RPMI7951 (cell line): ENCODE measurements at regions not wholly inside any gene's neighbourhood (a gene's known extent, or its start where the extent isn't known, plus 50 kb on each side); places are given as distances from the start of the nearest gene placed in this dataset.

Source experiments
- DNase-seq: peaks from one replicate; pipeline ENCODE4 v3.0.0-alpha.2; 2012; ENCODE audit warnings: low read depth

DNA sequence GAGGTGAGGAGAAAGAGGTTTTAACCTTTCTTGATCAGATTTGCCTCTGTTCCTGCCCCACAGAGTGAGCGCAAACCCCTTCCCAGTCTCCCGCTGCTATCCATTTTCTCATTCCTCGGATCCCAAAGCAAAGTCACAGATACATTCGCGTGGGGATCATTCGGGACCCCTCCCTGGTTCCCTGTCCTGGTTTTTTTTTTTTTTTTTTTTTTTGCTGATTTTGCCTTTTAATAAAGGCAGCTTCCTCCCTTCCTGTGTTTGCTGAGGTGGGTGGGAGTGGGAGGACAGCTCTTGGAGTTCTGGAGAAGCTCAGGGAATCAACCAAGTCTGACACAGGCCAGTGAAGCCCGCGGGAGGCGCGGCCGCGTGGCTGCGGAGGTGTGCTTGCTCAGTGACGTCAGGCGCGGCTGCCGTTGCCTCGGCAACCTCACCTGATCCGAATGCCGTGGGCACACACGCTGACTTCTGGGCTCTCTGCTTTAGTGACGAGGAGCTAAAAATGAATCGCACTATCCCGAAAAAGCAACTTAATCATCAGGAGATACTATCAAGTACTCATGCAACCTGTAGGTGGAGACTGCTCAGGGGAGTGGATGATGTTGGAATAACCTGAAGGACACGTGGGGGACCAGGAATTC, 106.4 kb downstream of the TBX19 start:
- no peak for DNase-seq

DNA sequence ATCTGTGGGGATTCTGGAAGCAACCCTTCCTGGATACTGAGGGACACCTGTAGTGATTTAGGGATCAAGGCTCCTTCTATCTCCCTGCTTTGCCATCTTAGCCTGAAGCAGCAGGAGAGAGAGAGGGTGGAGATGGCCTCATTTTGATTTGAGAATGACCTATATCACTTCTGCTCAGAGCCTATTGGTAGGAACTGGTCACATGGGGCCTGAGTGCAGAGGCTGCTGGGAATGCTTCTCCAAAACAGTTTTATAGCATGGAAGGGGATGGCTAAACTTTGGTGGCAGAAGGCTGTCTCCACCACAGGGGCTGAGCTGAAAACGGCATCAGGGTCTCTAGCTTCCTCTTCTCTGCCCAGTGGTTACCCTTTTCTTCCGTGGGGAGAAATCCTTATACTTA, 105.8 kb downstream of the TBX19 start:
- DNase-seq: no peak

DNA sequence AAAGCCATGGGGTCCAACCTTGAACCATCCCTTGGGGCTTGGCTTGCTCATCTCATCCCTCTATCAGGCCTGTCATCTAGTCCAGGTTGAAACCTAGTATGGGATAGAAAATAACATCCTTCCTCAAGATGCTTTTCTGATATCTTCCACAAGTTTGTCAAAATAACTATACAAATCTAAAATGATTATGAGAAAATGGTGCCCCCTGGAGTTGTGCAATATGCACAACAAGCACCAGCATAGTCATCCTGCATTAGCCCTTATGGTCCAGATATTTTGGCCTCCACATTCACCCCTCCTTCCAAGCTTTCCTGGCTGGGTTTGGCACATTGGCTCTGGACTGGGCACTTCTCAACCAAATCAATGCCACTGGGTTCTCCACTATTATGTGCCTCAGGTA, 101.2 kb downstream of the TBX19 start:
- DNase-seq: no peak

DNA sequence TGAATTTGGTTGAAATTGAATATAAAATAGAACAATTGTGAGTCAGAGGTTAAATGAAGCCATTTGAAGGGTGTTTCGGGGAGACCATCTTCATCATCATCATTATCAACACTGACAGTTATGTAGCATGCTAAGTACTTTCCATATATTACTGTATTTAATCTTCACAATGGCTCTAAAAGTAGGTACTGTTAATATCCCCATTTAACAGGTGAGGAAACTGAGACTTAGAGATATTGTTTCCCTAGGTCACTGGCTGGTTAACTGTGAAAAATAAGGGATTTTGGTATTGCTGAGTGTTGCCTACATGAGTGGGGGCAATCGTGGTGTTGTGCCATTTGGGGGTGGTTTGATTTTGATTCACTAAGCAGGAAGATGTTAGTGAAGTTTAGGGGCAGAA, 100.3 kb downstream of the TBX19 start:
- DNase-seq: no peak

GRCh38 chr1:168379104-168379860, 98.6 kb downstream of the TBX19 start:
- peak; percentile 43 for DNase-seq

- DNase-seq: no peak
Observed at GRCh38 chr1:168375566-168376300, 95.1 kb downstream of the TBX19 start.

DNA sequence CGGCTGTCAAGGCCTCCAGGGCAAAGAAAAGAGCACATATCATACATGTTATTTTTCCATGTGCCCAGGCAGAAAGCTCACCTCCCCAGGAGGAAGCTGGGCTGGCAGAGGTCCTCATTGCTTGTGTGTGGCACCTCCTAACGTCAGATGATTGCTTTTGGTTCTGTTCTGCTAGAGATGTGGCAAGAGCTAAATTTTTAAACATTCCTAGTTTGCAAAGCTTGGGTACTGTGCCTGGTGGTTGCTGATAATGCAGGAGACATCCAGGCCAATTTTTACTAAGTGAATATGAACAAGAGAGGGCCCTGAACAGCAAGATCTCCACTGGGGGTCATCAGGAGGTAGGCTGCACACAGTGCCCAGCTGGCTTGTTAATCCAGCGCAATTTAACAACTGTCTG, 93.9 kb downstream of the TBX19 start:
- DNase-seq: no peak

GRCh38 chr1:168373869-168374268, 93.2 kb downstream of the TBX19 start:
- peak; percentile 56 for DNase-seq

DNA sequence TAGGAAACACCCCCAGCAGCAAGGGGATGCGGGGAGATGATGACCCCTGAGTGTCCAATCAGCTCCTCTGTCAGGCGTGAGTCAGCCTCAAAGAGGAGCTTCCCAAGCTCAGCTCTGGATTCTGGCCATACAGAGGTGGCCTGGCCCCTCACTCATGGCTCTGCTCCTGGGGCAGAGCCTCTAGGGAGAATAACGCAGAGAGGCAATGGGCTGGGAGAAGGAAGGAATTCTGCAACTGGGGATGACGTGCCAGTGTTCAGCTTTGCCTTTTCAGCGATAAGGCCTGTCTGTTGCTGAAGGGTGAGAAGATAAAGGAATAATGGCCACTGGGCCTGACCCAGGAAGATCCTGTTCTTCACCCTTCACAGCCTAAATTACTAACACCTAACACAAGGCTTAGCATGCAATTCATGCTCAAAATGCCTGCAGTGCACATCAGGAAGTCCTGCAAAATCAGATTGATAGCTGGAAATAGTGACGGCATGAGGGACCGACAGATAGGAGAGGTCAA, 92.2 kb downstream of the TBX19 start:
- DNase-seq: no peak

DNA sequence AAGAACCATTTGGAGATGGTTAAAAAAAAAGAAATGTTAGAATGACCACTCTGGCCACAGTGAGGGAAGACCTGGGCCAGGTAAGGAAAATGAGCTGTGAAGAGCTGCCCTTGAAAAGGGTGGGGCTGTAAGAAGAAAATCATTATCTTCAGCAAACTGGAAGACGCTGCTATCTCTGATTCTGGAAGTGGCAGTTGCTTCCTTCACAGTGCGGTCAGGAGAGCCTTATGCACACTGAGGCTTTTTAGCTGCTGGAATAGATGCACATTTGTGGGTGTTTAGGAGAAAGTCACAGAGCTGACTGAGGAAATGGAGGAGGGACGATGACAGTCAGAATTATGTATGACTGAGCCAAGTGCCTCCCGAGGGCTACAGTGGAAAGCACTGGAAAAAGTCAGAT, 91.6 kb downstream of the TBX19 start:
- DNase-seq: no peak

GRCh38 chr1:168371477-168371876, 90.8 kb downstream of the TBX19 start:
- DNase-seq: no peak

GRCh38 chr1:168370586-168370985, 89.9 kb downstream of the TBX19 start:
- no peak for DNase-seq

GRCh38 chr1:168369655-168370054, 89.0 kb downstream of the TBX19 start:
- DNase-seq: no peak

GRCh38 chr1:168368131-168368530, 87.5 kb downstream of the TBX19 start:
- DNase-seq: no peak

DNA sequence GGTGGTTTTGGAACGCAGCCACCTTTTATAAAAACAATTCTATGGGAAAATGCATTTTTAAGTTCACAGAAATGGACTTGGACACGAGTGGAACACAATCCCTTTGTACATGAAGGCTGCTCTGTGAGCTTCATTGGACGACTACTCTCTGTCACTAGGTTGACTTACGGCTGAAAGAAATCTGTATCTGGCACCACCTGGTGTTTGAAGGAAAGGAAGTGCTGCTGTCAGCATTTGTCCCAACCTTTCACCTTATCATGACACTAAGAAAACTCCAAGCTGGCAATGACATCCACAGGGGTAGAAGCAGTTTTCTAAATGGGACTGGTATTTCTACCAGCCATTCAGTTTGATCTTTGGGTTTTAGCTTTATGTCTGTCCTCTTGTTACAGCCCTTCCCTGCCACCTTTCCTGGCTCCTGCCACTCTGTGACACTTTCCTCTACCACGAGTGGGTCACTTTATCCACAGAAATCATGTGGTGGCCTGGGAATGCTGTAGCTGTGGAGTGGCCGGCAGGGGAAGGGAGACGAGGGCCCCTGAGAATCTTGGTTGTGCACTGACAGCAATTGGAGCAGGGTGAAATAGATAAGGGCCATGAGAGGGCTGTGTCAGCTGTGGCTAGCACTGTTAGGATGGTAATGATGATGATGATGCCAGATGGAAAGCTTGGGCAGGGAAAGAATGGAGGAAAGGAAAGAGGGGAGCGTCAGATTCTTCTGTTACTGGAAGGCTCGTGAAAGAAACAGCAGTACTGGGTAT, 85.2 kb downstream of the TBX19 start:
- no peak for DNase-seq
